ENCODE measurements at regions not wholly inside any gene's neighbourhood (a gene's known extent, or its start where the extent isn't known, plus 50 kb on each side); places are given as distances from the start of the nearest gene placed in this dataset.

- no peak for TF ChIP-seq EZH2 (IDR thresholded peaks at IDR 0.05; ENCODE audit: borderline replicate concordance, control insufficient read depth, low read depth, low read length)
- no peak for TF ChIP-seq ZBTB4 (CRISPR knock-in tag; IDR thresholded peaks at IDR 0.05)
- TF ChIP-seq ETV6 (conservative IDR thresholded peaks at IDR 0.05 in 1 of 2, IDR thresholded peaks at IDR 0.05 in 1 of 2; ENCODE audit: borderline replicate concordance in 1 of 2, low read depth in 1 of 2) = no peak
- TF ChIP-seq, protein P1, sequence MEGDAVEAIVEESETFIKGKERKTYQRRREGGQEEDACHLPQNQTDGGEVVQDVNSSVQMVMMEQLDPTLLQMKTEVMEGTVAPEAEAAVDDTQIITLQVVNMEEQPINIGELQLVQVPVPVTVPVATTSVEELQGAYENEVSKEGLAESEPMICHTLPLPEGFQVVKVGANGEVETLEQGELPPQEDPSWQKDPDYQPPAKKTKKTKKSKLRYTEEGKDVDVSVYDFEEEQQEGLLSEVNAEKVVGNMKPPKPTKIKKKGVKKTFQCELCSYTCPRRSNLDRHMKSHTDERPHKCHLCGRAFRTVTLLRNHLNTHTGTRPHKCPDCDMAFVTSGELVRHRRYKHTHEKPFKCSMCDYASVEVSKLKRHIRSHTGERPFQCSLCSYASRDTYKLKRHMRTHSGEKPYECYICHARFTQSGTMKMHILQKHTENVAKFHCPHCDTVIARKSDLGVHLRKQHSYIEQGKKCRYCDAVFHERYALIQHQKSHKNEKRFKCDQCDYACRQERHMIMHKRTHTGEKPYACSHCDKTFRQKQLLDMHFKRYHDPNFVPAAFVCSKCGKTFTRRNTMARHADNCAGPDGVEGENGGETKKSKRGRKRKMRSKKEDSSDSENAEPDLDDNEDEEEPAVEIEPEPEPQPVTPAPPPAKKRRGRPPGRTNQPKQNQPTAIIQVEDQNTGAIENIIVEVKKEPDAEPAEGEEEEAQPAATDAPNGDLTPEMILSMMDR (IDR thresholded peaks at IDR 0.05 in 2 of 3, conservative IDR thresholded peaks at IDR 0.05 in 1 of 3; ENCODE audit: control insufficient read depth in 2 of 3, extremely low read depth in 1 of 3, insufficient read depth in 1 of 3, low read depth in 3 of 3, low read length in 3 of 3) = no peak
- TF ChIP-seq, protein P2, sequence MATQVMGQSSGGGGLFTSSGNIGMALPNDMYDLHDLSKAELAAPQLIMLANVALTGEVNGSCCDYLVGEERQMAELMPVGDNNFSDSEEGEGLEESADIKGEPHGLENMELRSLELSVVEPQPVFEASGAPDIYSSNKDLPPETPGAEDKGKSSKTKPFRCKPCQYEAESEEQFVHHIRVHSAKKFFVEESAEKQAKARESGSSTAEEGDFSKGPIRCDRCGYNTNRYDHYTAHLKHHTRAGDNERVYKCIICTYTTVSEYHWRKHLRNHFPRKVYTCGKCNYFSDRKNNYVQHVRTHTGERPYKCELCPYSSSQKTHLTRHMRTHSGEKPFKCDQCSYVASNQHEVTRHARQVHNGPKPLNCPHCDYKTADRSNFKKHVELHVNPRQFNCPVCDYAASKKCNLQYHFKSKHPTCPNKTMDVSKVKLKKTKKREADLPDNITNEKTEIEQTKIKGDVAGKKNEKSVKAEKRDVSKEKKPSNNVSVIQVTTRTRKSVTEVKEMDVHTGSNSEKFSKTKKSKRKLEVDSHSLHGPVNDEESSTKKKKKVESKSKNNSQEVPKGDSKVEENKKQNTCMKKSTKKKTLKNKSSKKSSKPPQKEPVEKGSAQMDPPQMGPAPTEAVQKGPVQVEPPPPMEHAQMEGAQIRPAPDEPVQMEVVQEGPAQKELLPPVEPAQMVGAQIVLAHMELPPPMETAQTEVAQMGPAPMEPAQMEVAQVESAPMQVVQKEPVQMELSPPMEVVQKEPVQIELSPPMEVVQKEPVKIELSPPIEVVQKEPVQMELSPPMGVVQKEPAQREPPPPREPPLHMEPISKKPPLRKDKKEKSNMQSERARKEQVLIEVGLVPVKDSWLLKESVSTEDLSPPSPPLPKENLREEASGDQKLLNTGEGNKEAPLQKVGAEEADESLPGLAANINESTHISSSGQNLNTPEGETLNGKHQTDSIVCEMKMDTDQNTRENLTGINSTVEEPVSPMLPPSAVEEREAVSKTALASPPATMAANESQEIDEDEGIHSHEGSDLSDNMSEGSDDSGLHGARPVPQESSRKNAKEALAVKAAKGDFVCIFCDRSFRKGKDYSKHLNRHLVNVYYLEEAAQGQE (IDR thresholded peaks at IDR 0.05; ENCODE audit: low read depth, low read length) = no peak
- TF ChIP-seq NR2C2 (IDR thresholded peaks at IDR 0.05; ENCODE audit: borderline replicate concordance, control insufficient read depth, insufficient read length, low read depth) = no peak
- TF ChIP-seq FOS (IDR thresholded peaks at IDR 0.05; ENCODE audit: borderline replicate concordance, extremely low read depth, insufficient read length) = no peak
Observed at GRCh38 chr1:195851804-195852203, 756.4 kb downstream of the KCNT2 start.
